ENCODE measurements at regions not wholly inside any gene's neighbourhood (a gene's known extent, or its start where the extent isn't known, plus 50 kb on each side); places are given as distances from the start of the nearest gene placed in this dataset.

GRCh38 chr13:107367258-107367657 is 799.3 kb upstream of the ARGLU1 start:
- DNase-seq = no peak

GRCh38 chr13:107365466-107366215 is 797.7 kb upstream of the ARGLU1 start:
- no peak for DNase-seq

DNA sequence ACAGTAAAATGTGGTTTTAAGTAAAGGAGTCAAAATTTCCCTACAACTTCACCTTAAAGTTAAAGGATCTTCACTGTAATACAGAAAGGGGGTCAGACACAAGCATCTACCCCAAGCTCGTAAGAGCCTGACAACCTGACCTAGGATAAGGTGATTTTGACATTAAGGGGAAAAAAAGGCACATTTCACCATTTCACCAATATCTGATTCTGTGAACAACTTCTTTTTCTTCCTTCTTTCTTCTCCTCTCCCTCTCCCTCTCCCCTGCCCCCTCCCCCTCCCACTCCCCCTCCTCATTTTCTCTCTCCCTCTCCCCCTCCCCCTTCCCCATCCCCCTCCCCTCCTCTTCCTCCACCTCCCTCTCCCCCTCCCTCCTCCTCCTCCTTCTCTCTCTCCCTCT is 796.7 kb upstream of the ARGLU1 start:
- DNase-seq = no peak

GRCh38 chr13:107361666-107362065 is 793.7 kb upstream of the ARGLU1 start:
- no peak for DNase-seq

GRCh38 chr13:107360010-107360409 is 792.1 kb upstream of the ARGLU1 start:
- DNase-seq = no peak

DNA sequence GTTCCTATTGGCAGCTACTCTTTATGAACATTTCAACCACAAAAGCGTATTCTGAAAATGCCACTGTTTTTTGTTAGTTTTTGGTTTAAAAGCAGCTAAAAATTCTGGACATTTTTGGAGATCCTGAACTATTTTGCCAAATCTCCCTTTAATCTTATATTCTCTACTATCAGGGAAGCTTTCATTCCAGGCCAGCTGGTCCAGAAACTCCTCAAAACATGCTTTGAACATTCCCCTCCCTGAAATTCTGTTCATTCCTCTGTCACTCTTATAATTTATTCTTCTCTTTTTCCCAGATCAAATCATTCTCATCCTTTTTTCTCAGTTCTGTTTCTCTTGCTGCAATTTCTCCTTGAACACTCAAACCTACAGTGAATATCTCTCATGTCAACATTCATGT is 790.9 kb upstream of the ARGLU1 start:
- DNase-seq = no peak

DNA sequence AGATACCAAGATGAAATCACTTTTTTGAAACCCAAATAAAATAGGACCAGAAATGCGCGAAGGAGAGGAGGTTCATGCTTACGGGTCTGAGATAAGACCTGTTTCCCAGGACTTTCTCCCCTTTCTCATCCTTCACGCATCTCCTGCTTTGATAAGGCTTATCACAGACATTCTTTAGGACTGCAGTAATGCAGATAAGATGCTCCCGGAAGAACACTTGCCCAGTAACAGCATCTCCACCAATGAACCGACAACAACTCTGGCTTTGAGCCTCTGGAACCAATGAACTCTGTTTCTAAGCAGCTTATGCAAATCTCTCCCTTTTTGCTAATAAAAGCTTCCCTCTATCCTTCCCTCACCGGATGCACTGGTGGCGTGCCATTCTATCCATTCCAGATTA is 783.4 kb upstream of the ARGLU1 start:
- DNase-seq = no peak

DNA sequence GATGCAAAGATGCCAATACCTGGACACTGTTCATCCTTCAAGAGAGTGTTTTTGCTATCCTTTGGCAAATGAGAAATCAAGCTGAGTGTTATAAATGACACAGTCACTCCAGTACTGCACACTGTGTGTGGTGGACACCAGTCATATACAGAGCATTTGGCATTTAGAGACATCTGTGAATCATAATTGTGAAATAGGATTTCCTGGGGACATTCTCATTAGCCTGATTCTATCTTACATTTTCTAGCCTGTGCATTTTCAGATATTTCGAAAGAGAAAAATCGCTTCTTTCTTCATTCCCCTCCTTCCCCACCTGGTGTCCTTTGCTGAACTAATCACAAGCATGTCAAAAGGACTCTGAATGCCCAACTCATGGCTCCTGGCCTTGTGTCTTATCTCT is 781.0 kb upstream of the ARGLU1 start:
- no peak for DNase-seq

- no peak for DNase-seq
These were observed 780.5 kb upstream of the ARGLU1 start for GRCh38 chr13:107348471-107348870.

GRCh38 chr13:107347641-107348369 is 779.9 kb upstream of the ARGLU1 start:
- DNase-seq = no peak

GRCh38 chr13:107342747-107343146 is 774.8 kb upstream of the ARGLU1 start:
- no peak for DNase-seq

DNA sequence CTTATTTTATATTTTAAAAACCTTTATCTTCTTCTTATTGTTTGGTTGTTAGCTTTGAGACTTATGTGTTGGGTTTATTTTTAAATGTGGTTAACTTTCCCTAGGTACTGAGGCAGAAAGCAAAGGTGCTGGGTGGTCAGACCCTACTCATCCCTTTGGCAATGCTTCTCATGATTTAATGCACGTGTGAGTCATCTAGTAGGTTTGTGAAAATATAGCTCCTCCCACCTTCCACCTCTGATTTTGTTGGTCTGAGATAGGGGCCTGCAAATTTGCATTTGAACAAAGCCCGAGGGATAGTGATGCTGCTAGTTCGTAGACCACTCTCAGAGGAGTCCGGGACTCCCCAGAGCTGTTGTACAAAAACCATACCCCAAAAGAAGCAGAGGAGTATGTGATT is 771.3 kb upstream of the ARGLU1 start:
- DNase-seq = no peak

DNA sequence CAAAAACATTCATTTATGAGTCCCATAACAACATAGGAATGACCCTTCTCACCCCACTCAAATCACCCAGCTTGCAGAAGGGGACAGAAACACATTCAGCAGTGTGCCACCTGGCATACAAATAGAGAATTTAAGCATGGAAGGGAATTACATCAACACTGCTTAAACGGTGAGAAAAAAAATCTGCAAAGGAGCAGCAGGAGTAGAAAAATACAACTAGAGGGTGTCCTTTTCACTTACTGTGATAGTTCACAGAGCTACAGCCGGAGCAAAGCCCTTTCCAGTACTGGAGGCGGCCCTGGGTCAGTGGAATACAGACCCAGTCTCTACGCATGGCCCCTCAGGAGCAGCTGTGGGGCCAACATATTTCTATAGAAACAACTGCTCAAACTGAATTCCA is 764.3 kb upstream of the ARGLU1 start:
- no peak for DNase-seq

DNA sequence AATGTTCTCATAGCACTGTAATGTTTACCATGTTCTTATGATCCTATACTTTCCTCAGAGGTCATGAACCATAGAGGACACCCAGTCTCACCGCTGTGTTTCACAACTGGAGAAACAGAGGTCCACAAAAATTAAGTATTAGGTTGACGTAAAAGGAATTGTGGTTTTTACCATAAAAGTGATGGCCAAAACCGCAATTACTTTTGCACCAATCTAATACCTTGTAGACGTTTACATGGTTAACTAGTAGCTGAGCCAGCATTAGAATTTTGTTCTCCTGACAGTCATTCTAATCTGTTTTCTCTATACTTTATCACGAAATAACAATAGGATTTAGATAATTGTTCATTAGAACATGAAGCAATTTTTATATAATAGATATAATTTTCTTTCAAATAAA is 763.4 kb upstream of the ARGLU1 start:
- no peak for DNase-seq

DNA sequence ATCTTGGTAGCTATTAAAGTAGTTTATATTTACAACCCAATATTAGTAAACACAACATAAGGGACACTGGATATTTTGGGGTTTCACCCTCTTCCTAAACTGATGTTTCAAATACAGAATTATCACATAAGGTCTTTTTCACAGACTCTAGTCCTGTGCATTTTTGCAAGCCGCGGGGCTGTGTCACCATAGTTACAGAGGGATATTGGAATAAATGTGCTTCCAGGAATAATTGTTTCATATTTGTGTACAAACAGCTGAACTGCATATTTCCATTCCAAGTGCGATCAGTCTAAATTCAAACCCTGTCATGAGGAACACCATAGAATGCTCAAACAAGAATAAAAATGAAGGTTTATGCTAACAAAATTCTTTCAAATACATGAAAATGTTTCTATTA is 762.5 kb upstream of the ARGLU1 start:
- no peak for DNase-seq

- DNase-seq = no peak
These were observed 762.1 kb upstream of the ARGLU1 start for GRCh38 chr13:107329991-107330390.

GRCh38 chr13:107324416-107325204 is 756.7 kb upstream of the ARGLU1 start:
- no peak for DNase-seq

- no peak for DNase-seq
These were observed 754.3 kb upstream of the ARGLU1 start for GRCh38 chr13:107322228-107322627.

GRCh38 chr13:107305178-107305577 is 737.2 kb upstream of the ARGLU1 start:
- DNase-seq = no peak

DNA sequence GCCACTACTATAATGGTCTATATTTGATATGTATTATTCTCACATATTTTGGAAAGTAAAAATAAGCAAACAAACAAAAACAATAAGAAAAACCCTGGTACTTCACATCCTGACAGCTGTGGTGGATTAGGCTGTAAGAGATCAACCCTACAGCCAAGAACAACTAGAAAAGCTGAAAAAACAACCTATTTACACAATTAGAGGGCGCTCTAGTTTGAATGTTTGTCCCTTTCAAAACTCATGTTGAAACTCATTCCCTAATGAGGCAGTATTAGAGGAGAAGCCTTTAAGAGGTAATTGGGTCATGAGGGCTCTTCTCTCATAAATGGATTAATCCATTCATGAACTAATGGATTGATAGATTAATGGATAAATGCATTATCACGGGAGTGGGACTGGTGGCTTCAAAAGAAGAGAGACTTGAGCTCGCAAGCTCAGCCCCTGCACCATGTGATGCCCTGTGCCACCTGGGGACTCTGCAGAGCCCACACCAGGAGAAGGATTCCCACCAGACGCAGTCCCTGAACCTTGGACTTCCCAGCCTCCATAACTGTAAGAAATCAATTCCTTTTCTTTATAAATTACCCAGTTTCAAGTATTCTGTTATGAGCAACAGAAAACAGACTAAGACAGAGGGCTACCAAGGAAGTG is 733.9 kb upstream of the ARGLU1 start:
- no peak for DNase-seq

DNA sequence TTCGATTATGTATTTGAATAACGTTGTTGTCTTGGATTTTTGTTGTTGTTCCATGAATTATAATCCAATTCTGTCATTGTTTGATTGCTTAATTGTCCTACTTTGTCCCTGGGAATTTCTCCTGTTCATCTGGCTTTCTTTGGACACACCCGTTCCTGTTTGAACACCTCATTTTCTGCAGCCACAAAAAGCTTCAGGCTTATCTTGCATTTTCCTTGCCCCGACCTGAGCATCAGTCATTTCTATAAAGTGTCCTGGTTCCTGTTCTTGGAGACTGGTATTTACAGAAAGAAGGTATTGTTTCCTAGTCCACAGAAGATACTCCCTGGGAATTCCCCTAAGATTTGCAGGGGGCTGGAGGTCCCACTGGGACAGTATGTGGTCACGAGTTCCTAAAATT is 731.8 kb upstream of the ARGLU1 start:
- no peak for DNase-seq

DNA sequence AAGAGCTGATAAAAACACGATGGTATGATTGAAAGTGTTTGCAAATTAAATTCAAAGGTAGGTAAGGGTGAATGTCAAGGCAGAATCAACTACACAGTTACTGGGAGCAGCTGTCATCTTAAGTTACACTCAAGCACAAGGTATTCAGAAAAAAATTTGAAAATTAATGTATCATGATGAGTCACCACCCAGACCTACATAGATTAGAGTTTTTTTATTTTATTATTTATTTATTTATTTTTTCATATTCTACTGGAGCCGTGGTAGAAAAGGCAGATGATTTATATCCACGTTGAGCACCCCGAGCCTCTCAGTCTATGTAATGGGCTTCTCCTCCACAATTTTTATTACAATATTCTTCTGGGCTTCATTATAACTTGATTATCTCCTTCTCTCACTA is 728.9 kb upstream of the ARGLU1 start:
- no peak for DNase-seq

- no peak for DNase-seq
These were observed 727.6 kb upstream of the ARGLU1 start for GRCh38 chr13:107295416-107296140.
